GM23338 (cell line): ENCODE measurements at regions not wholly inside any gene's neighbourhood (a gene's known extent, or its start where the extent isn't known, plus 50 kb on each side); places are given as distances from the start of the nearest gene placed in this dataset.

Experiments used
- ATAC-seq: fragments of 200-7000 bp; cut with Tn5 transposase; 3 replicates; pipeline ENCODE4 v1.9.1; 2020
- DNase-seq: peaks from one replicate; pipeline ENCODE4 v3.0.0-alpha.2; 2015; ENCODE audit warnings: low spot score
- H2AFZ ChIP-seq: fragments of 200-600 bp; sonication (generic); 2 replicates; pipeline ENCODE4 v1.8.0; 2016; ENCODE audit warnings: antibody characterized with exemption, mild to moderate bottlenecking, moderate library complexity
- H3F3A ChIP-seq: fragments of 200-600 bp; sonication (generic); replicated peaks from 2 replicates; pipeline ENCODE4 v1.8.0; 2017; ENCODE audit warnings: antibody characterized with exemption, mixed run types, low read depth
- H3K27ac ChIP-seq: fragments of 200-600 bp; sonication (generic); 2 replicates; pipeline ENCODE4 v1.6.1; 2016; ENCODE audit warnings: low read depth
- H3K27me3 ChIP-seq: fragments of 200-600 bp; sonication (generic); 2 replicates; pipeline ENCODE4 v1.8.0; 2016; ENCODE audit warnings: mild to moderate bottlenecking, mixed run types, moderate library complexity; ENCODE audit not compliant: insufficient read depth
- H3K36me3 ChIP-seq: fragments of 200-600 bp; sonication (generic); 2 replicates; pipeline ENCODE4 v1.8.0; 2016; ENCODE audit warnings: mild to moderate bottlenecking; ENCODE audit not compliant: insufficient read depth
- H3K4me1 ChIP-seq: fragments of 200-600 bp; sonication (generic); 2 replicates; pipeline ENCODE4 v1.8.0; 2016; ENCODE audit warnings: mild to moderate bottlenecking, moderate library complexity; ENCODE audit not compliant: insufficient read depth
- H3K4me2 ChIP-seq: fragments of 200-600 bp; sonication (generic); 2 replicates; pipeline ENCODE4 v1.7.1; 2017; ENCODE audit warnings: mixed run types
- H3K4me3 ChIP-seq: fragments of 200-600 bp; sonication (generic); 2 replicates; pipeline ENCODE4 v1.6.1; 2016; ENCODE audit warnings: mixed run types
- H3K79me2 ChIP-seq: fragments of 200-600 bp; sonication (generic); replicated peaks from 2 replicates; pipeline ENCODE4 v1.8.0; 2017; ENCODE audit warnings: mild to moderate bottlenecking; ENCODE audit not compliant: insufficient read depth
- H3K9me2 ChIP-seq: fragments of 200-600 bp; sonication (generic); 2 replicates; pipeline ENCODE4 v1.8.0; 2017; ENCODE audit not compliant: insufficient read depth
- H4K20me1 ChIP-seq: fragments of 200-600 bp; sonication (generic); replicated peaks from 2 replicates; pipeline ENCODE4 v1.8.0; 2017; ENCODE audit warnings: mild to moderate bottlenecking; ENCODE audit not compliant: insufficient read depth
- H3K27ac Mint-ChIP-seq: 2 replicates; pipeline ENCODE4 v1.8.0; 2020; ENCODE audit warnings: inconsistent platforms, mild to moderate bottlenecking, moderate library complexity, mixed read lengths
- H3K27me3 Mint-ChIP-seq: 3 replicates; pipeline ENCODE4 v1.8.0; 2022; ENCODE audit warnings: low read depth, mild to moderate bottlenecking, moderate library complexity, mixed read lengths, inconsistent platforms; ENCODE audit not compliant: insufficient read depth, poor library complexity
- H3K36me3 Mint-ChIP-seq: 3 replicates; pipeline ENCODE4 v1.8.0; 2021; ENCODE audit warnings: low read depth, mild to moderate bottlenecking, inconsistent platforms, moderate library complexity, mixed read lengths
- H3K4me1 Mint-ChIP-seq: 3 replicates; pipeline ENCODE4 v1.8.0; 2020; ENCODE audit warnings: mild to moderate bottlenecking, inconsistent platforms, mixed read lengths
- H3K4me3 Mint-ChIP-seq: 3 replicates; pipeline ENCODE4 v1.8.0; 2021; ENCODE audit warnings: moderate library complexity, mild to moderate bottlenecking, inconsistent platforms, mixed read lengths
- H3K9me3 Mint-ChIP-seq: 3 replicates; pipeline ENCODE4 v1.8.0; 2020; ENCODE audit warnings: moderate library complexity, mild to moderate bottlenecking, inconsistent platforms, mixed read lengths
- CREB1 ChIP-seq: fragments of 250-450 bp; sonication (Bioruptor Pico); IDR thresholded peaks from 2 replicates; pipeline ENCODE4 v1.5.0; 2020; ENCODE audit warnings: low read depth, mild to moderate bottlenecking, moderate library complexity
- ETS1 ChIP-seq: IDR thresholded peaks from 2 replicates; pipeline ENCODE4 v1.6.1; 2016; ENCODE audit warnings: antibody characterized with exemption
- EZH2 ChIP-seq: fragments of 200-600 bp; sonication (generic); IDR thresholded peaks from one replicate; pipeline ENCODE4 v1.8.0; 2017; ENCODE audit warnings: antibody characterized with exemption, mild to moderate bottlenecking, low read depth; ENCODE audit not compliant: unreplicated experiment
- EZH2phosphoT487 ChIP-seq: fragments of 200-600 bp; sonication (generic); IDR thresholded peaks from one replicate; pipeline ENCODE4 v1.8.1; 2018; ENCODE audit warnings: antibody characterized with exemption; ENCODE audit not compliant: unreplicated experiment
- JUNB ChIP-seq: IDR thresholded peaks from one replicate; pipeline ENCODE4 v1.6.1; 2016; ENCODE audit warnings: antibody characterized with exemption; ENCODE audit not compliant: unreplicated experiment
- NANOG ChIP-seq: IDR thresholded peaks from 2 replicates; pipeline ENCODE4 v1.6.1; 2016; ENCODE audit warnings: antibody characterized with exemption, borderline replicate concordance
- POLR2AphosphoS5 ChIP-seq: IDR thresholded peaks from 2 replicates; pipeline ENCODE4 v1.6.1; 2016; ENCODE audit warnings: antibody characterized with exemption, low read depth
- REST ChIP-seq: IDR thresholded peaks from one replicate; pipeline ENCODE4 v1.6.1; 2018; ENCODE audit warnings: antibody characterized with exemption; ENCODE audit not compliant: unreplicated experiment
- ZNF114 ChIP-seq: fragments of 250-450 bp; sonication (Bioruptor Pico); IDR thresholded peaks from 2 replicates; pipeline ENCODE4 v1.5.0; 2020; ENCODE audit warnings: mild to moderate bottlenecking, moderate library complexity
- ZNF331 ChIP-seq: fragments of 250-450 bp; sonication (Bioruptor Pico); IDR thresholded peaks from 2 replicates; pipeline ENCODE4 v1.5.0; 2020; ENCODE audit warnings: low read depth, mild to moderate bottlenecking, moderate library complexity

DNA sequence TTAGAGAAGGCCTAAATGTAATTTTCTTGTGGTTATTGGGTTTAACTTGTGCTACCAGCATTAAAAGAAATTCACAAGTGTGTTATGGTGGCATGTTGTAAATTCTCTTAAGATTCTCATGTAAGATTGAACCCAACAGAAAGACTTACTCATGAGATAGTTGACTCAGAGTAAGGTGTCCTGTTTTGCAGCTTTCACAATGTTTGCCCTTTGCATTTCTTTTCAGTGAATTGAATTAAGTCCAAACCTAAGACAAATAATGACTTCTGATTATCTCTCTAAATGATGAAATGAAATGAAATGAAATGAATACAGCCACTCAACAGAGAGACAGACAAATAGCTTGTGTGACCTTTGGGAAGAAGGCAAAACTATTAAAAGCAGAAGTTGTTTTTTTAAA lies 1696.9 kb upstream of the WWC1 start:
- H3K27me3 Mint-ChIP-seq = peaks cover 3% of the 10 kb centered on the region
- no peaks in the 10 kb centered on the region; the same call in 1 of the 2 replicates for H3K4me1 ChIP-seq
- H3K4me3 ChIP-seq = no peak overlapping the region
- 0 out of 2 replicates have a peak overlapping the region, but pooled peaks have one; percentile 63 for H2AFZ ChIP-seq
- H3K27me3 ChIP-seq = no peaks in the 10 kb centered on the region
- no peak overlapping the region for H3K4me2 ChIP-seq
- H3K4me3 Mint-ChIP-seq = no peak overlapping the region
- H3K36me3 ChIP-seq = no peaks in the 10 kb centered on the region
- ATAC-seq = no peak
- H4K20me1 ChIP-seq = no peaks in the 10 kb centered on the region
- TF ChIP-seq ETS1 = no peak
- no peak for TF ChIP-seq CREB1
- TF ChIP-seq EZH2phosphoT487 = no peak
- no peak for TF ChIP-seq ZNF114 (CRISPR knock-in tag)
- no peak for TF ChIP-seq EZH2
- H3K36me3 Mint-ChIP-seq = no peaks in the 10 kb centered on the region
- no peak for DNase-seq
- no peak overlapping the region for H3K27ac ChIP-seq
- H3K9me2 ChIP-seq = peaks cover 2% of the 10 kb centered on the region; the same call in 1 of the 2 replicates
- H3K9me3 Mint-ChIP-seq = no peaks in the 10 kb centered on the region
- H3K4me1 Mint-ChIP-seq = peaks cover 15% of the 10 kb centered on the region; the same call in 2 of the 3 replicates
- no peaks in the 10 kb centered on the region for H3K79me2 ChIP-seq
- no peaks in the 10 kb centered on the region for H3F3A ChIP-seq
- H3K27ac Mint-ChIP-seq = no peak overlapping the region

- Mint-ChIP-seq H3K4me1 (peaks cover 15% of the 10 kb centered on the region; the same call in 2 of the 3 replicates), H3K9me3 (no peaks in the 10 kb centered on the region), H3K4me3 (no peak overlapping the region), H3K27ac (no peak overlapping the region), H3K36me3 (no peaks in the 10 kb centered on the region), H3K27me3 (peaks cover 3% of the 10 kb centered on the region)
- H4K20me1 ChIP-seq = no peaks in the 10 kb centered on the region
- ATAC-seq (peak; percentile 50; the same call in 2 of the 3 replicates), DNase-seq (peak; percentile 19)
- no peaks in the 10 kb centered on the region; the same call in 1 of the 2 replicates for H3K4me1 ChIP-seq
- H3K4me2 ChIP-seq = no peak overlapping the region
- H3K79me2 ChIP-seq = no peaks in the 10 kb centered on the region
- H2AFZ ChIP-seq = no peak overlapping the region
- no peaks in the 10 kb centered on the region for H3K36me3 ChIP-seq
- H3K27ac ChIP-seq = no peak overlapping the region
- no peaks in the 10 kb centered on the region for H3F3A ChIP-seq
- peaks cover 4% of the 10 kb centered on the region; the same call in 1 of the 2 replicates for H3K9me2 ChIP-seq
- H3K27me3 ChIP-seq = no peaks in the 10 kb centered on the region
- H3K4me3 ChIP-seq = no peak overlapping the region
- TF ChIP-seq EZH2phosphoT487 (no peak), ZNF331 (CRISPR knock-in tag) (no peak), CREB1 (no peak), ETS1 (no peak), EZH2 (no peak), NANOG (no peak), JUNB (no peak), REST (no peak), POLR2AphosphoS5 (no peak), ZNF114 (CRISPR knock-in tag) (no peak)
Observed at GRCh38 chr5:166595274-166595951, 1696.0 kb upstream of the WWC1 start.
